Mammary epithelial cell (primary cell): ENCODE measurements at regions not wholly inside any gene's neighbourhood (a gene's known extent, or its start where the extent isn't known, plus 50 kb on each side); places are given as distances from the start of the nearest gene placed in this dataset.

Experiments used
- EZH2 ChIP-seq: IDR thresholded peaks from 2 replicates; pipeline ENCODE4 v1.6.1; 2012; ENCODE audit warnings: low read length, inconsistent platforms, borderline replicate concordance
- TF ChIP-seq, protein P1 (sequence below), 2 donors: IDR thresholded peaks in 1 of 2; conservative IDR thresholded peaks in 1 of 2; 2 replicates each; pipeline ENCODE4 v1.5.1; 2011 to 2012; ENCODE audit warnings: inconsistent platforms in 2 of 2, low read length in 2 of 2, mild to moderate bottlenecking in 2 of 2, control low read depth in 1 of 2, low read depth in 1 of 2; ENCODE audit not compliant: insufficient read depth in 1 of 2; ENCODE audit errors: extremely low read depth in 1 of 2

GRCh38 chr2:238997137-238997390 is 149.2 kb downstream of the TWIST2 start:
- TF ChIP-seq, protein P1, sequence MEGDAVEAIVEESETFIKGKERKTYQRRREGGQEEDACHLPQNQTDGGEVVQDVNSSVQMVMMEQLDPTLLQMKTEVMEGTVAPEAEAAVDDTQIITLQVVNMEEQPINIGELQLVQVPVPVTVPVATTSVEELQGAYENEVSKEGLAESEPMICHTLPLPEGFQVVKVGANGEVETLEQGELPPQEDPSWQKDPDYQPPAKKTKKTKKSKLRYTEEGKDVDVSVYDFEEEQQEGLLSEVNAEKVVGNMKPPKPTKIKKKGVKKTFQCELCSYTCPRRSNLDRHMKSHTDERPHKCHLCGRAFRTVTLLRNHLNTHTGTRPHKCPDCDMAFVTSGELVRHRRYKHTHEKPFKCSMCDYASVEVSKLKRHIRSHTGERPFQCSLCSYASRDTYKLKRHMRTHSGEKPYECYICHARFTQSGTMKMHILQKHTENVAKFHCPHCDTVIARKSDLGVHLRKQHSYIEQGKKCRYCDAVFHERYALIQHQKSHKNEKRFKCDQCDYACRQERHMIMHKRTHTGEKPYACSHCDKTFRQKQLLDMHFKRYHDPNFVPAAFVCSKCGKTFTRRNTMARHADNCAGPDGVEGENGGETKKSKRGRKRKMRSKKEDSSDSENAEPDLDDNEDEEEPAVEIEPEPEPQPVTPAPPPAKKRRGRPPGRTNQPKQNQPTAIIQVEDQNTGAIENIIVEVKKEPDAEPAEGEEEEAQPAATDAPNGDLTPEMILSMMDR (conservative IDR thresholded peaks at IDR 0.05 in 1 of 2, IDR thresholded peaks at IDR 0.05 in 1 of 2; ENCODE audit: extremely low read depth in 1 of 2, insufficient read depth in 1 of 2, low read depth in 1 of 2, low read length in 2 of 2) = no peak
- no peak for TF ChIP-seq EZH2
